ENCODE measurements at regions not wholly inside any gene's neighbourhood (a gene's known extent, or its start where the extent isn't known, plus 50 kb on each side); places are given as distances from the start of the nearest gene placed in this dataset.

DNA sequence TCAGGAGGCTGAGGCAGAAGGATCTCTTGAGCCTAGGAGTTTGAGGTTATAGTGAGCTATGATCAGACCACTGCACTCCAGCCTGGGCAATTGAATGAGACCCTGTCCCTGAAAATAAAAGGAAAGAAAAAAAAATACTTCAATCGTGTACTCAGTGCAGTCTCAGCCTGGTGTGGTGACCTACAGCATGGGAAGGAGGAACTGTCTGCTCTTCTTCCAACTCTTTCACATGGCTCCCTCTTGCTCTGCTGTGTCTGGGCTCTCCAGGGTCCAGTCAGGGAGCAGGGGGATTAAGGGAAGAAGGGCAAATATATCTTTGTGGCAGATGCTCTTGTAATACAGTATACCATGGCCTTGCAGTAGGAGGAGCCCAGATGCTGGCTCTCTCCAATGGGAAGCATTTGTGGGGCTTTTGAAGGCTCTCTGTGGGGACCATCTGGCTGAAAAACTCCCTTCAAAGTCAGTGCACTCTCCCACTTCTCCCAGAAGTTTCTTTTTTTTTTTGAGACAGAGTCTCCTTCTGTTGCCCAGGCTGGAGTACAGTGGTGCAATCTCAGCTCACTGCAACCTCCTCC, 76.6 kb upstream of the TMPO start:
- Histone ChIP-seq H3K27me3 (peaks cover 0 to 8% (median 0%) of the 10 kb centered on the region in 3 donors), H3K36me3 (no peaks in the 10 kb centered on the region), H3K9me3 (peaks cover 0 to 5% (median 0%) of the 10 kb centered on the region in 4 donors), H3K4me3 (no peak overlapping the region), H3K27ac (peak overlapping the region in 2 of 5 donors; percentile 3 to 46), H3K4me1 (peaks cover 0 to 9% (median 2%) of the 10 kb centered on the region in 4 donors)
- no peak for TF ChIP-seq POLR2A (IDR thresholded peaks at IDR 0.05)
- TF ChIP-seq, protein P1, sequence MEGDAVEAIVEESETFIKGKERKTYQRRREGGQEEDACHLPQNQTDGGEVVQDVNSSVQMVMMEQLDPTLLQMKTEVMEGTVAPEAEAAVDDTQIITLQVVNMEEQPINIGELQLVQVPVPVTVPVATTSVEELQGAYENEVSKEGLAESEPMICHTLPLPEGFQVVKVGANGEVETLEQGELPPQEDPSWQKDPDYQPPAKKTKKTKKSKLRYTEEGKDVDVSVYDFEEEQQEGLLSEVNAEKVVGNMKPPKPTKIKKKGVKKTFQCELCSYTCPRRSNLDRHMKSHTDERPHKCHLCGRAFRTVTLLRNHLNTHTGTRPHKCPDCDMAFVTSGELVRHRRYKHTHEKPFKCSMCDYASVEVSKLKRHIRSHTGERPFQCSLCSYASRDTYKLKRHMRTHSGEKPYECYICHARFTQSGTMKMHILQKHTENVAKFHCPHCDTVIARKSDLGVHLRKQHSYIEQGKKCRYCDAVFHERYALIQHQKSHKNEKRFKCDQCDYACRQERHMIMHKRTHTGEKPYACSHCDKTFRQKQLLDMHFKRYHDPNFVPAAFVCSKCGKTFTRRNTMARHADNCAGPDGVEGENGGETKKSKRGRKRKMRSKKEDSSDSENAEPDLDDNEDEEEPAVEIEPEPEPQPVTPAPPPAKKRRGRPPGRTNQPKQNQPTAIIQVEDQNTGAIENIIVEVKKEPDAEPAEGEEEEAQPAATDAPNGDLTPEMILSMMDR (IDR thresholded peaks at IDR 0.05): no peak
- TF ChIP-seq POLR2AphosphoS5 (IDR thresholded peaks at IDR 0.05): no peak
- TF ChIP-seq EP300 (IDR thresholded peaks at IDR 0.05): no peak
- intact Hi-C loops (cut with DNase I; ENCODE audit: low total_unique reads): no loop called here
- DNase-seq: no peak
- WGBS, 5 donors: 52 to 68% (median 59%) methylated on average over 1 of the region's 1 CpG

DNA sequence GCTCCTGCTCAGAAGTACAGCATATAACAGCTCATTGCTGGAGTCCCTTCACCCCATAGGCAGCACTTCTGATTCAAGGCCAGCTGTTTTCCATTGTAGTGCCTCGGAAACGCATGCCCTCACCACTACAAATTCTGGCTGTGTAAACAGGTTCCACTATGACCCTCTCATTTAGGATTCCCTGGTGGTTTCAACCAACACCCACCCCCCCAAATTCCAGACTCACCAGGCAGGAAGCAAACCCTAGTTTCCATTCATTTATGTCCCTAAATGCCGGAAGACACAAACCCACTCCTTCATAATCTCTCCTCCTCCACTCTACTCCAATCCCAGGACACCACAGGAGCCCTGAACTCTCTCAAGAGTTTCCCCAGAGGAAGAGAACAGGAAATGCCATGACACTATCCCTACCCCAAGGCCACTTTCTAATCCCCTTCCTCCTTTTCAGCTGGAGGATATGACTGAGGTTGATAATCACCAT, 75.9 kb upstream of the TMPO start:
- Histone ChIP-seq H3K4me3 (no peak overlapping the region), H3K4me1 (peaks cover 0 to 9% (median 2%) of the 10 kb centered on the region in 4 donors), H3K27ac (peak overlapping the region in 4 of 5 donors; percentile 3 to 46 (median 32)), H3K27me3 (peaks cover 0 to 8% (median 0%) of the 10 kb centered on the region in 3 donors), H3K36me3 (no peaks in the 10 kb centered on the region), H3K9me3 (peaks cover 0 to 5% (median 0%) of the 10 kb centered on the region in 4 donors)
- 50 to 66% (median 55%) methylated on average over 3 of the region's 3 CpGs for WGBS, 5 donors
- intact Hi-C loops (cut with DNase I; ENCODE audit: low total_unique reads): no loop called here
- DNase-seq: peak in 1 of 2 donors; percentile 31
- TF ChIP-seq EP300 (IDR thresholded peaks at IDR 0.05): no peak

DNA sequence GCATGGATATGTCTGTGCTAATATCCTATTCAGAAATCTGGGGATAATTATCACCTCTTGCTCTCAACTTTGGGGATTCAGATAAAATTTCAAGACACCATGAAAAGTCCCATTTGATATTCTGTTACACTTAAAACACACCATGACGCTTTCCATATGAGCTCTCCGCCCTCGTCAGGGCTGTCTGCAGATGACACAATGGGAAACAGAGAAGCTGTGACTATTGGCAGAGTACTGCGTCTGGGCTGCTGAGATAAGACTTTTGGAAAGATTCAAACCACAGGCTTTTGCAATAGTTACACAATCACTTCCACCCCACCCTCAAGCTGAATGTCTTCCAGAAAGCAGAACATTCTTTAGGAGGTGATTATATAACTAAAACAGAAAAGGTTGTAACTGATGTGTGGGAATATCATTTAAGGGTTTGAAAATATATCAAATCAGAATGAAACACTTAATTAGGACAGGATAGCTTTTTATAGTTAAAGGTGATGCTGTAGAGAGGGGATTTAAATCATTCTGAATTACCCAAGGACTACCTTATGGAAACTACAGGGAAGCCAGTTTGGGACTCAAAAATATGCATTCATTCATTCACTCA, 75.3 kb upstream of the TMPO start:
- TF ChIP-seq POLR2AphosphoS5 (IDR thresholded peaks at IDR 0.05) (no peak), POLR2A (IDR thresholded peaks at IDR 0.05) (no peak), EP300 (IDR thresholded peaks at IDR 0.05) (no peak)
- TF ChIP-seq, protein P1 (IDR thresholded peaks at IDR 0.05): no peak
- peak; percentile 35 to 85 for DNase-seq
- H3K4me1 ChIP-seq: peaks cover 0 to 9% (median 2%) of the 10 kb centered on the region in 4 donors
- peaks cover 0 to 1% (median 0%) of the 10 kb centered on the region in 4 donors for H3K9me3 ChIP-seq
- 11 to 15% (median 13%) methylated on average over 4 of the region's 4 CpGs for WGBS, 5 donors
- H3K27ac ChIP-seq: peak overlapping the region in 4 of 5 donors; percentile 3 to 46 (median 32)
- H3K27me3 ChIP-seq: peaks cover 0 to 8% (median 0%) of the 10 kb centered on the region in 3 donors
- intact Hi-C loops (cut with DNase I; ENCODE audit: low total_unique reads): no loop called here
- H3K36me3 ChIP-seq: no peaks in the 10 kb centered on the region
- no peak overlapping the region for H3K4me3 ChIP-seq

DNA sequence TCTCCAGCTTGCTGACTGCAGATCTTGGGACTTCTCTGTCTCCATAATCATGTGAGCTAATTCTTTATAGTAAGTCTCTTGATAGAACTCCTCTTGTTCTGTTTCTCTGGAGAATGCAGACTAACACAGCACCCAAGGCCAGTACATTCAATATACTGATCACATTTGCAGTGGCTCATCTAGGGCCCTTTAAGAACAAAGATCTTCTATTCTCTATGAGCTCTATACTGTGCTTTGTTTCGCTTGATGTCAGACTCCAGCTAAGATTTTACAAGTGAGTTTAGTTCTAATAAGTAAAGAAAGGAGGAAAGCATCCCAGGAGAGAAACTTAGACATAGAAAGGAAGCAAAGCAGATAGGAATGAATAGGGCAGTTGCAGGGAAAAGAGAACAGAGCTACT, 69.3 kb upstream of the TMPO start:
- Histone ChIP-seq H3K36me3 (no peaks in the 10 kb centered on the region), H3K4me1 (no peaks in the 10 kb centered on the region), H3K4me3 (no peak overlapping the region), H3K9me3 (no peaks in the 10 kb centered on the region), H3K27ac (no peak overlapping the region), H3K27me3 (peaks cover 0 to 4% (median 0%) of the 10 kb centered on the region in 3 donors)
- 41 to 76% (median 68%) methylated on average over 1 of the region's 1 CpG for WGBS, 5 donors
- TF ChIP-seq POLR2AphosphoS5 (IDR thresholded peaks at IDR 0.05) (no peak), POLR2A (IDR thresholded peaks at IDR 0.05) (no peak), EP300 (IDR thresholded peaks at IDR 0.05) (no peak)
- TF ChIP-seq, protein P1 (IDR thresholded peaks at IDR 0.05): no peak
- no peak for DNase-seq
- intact Hi-C loops (cut with DNase I; ENCODE audit: low total_unique reads): no loop called here

DNA sequence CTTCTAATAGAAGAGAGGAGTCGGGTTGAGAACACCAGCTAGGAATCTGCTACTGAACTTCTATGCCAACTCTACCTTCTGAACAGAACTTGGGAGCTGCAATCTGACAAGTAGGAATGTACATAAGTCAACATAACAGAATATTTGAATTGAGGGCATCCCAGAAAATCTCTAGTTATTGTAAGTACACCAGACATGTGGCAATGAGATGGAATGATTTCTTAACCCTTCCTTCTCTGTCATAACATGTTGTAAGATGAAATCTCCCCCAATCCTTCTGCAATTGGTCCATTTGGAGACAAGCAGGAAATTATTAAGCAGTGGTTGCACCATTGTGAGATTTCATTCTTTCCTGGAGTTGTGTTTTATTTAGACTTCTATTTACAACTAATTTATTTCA, 68.7 kb upstream of the TMPO start:
- no peaks in the 10 kb centered on the region for H3K9me3 ChIP-seq
- intact Hi-C loops (cut with DNase I; ENCODE audit: low total_unique reads): no loop called here
- no peak overlapping the region for H3K4me3 ChIP-seq
- 12 to 37% (median 19%) methylated on average over 1 of the region's 1 CpG for WGBS, 5 donors
- DNase-seq: no peak
- H3K4me1 ChIP-seq: no peaks in the 10 kb centered on the region
- H3K27me3 ChIP-seq: no peaks in the 10 kb centered on the region
- no peaks in the 10 kb centered on the region for H3K36me3 ChIP-seq
- TF ChIP-seq EP300 (IDR thresholded peaks at IDR 0.05) (no peak), POLR2A (IDR thresholded peaks at IDR 0.05) (no peak), POLR2AphosphoS5 (IDR thresholded peaks at IDR 0.05) (no peak)
- TF ChIP-seq, protein P1 (IDR thresholded peaks at IDR 0.05): no peak
- H3K27ac ChIP-seq: no peak overlapping the region

Data from stomach (tissue), 8 donors.